ENCODE measurements at regions not wholly inside any gene's neighbourhood (a gene's known extent, or its start where the extent isn't known, plus 50 kb on each side); places are given as distances from the start of the nearest gene placed in this dataset.
A peak's percentile ranks its signal among the peaks of the same experiment; 100 is the strongest.
"Not testable (repeated sequence)": the region's sequence is repeated elsewhere in the genome, so short reads cannot be mapped to it uniquely, and the experiment has no call there.

DNA sequence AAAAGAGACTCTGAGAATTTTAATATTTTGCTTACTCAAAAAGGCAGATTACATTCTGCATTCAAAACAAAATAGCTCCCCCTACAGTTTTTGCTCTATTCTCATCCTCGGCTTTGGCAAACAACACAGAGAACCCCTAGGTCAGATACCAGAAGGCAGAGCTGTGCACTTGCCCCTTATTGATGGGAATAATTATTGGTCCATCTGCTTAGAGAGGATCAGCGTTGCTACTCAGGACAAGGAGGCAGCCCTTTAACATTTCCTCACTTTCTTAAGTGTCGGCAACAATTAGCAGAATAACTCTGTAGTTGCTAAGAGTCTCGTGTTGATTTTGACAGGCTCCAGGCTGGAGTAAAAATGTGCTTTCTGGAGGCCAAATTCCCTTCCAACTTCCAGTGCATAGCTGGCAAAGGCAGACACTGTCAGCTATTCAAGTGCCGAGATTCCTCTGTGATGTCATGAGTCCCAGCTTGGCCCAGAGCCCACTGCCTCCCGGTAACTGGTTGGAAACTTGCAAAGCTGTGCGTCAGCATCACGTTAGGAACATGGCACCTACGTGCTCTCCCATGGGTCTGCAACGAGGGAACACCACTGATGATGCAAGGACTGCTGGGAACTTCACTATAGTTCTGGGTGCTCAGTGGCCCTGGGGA lies 482.7 kb upstream of the ADAMTS9 start:
- peak; percentile 8 to 20 for DNase-seq

DNA sequence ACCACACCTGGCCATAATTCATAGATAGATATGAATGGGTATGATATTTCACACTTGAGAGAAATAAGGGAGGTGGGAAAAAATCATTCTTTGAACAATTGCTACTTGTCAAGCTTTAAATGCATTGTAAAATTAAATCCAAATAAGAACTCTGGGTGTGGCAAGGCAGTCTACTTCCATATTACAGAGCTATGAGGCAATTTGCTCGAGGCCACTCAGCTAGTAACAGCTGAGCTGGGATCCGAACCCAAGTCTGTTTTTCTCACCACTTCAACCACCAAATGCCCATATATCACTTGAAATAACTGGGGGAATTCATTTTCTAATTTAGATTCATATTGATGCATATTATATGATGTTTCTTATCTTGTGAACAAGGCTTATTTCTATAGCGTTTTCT lies 482.2 kb upstream of the ADAMTS9 start:
- DNase-seq, result no peak

DNA sequence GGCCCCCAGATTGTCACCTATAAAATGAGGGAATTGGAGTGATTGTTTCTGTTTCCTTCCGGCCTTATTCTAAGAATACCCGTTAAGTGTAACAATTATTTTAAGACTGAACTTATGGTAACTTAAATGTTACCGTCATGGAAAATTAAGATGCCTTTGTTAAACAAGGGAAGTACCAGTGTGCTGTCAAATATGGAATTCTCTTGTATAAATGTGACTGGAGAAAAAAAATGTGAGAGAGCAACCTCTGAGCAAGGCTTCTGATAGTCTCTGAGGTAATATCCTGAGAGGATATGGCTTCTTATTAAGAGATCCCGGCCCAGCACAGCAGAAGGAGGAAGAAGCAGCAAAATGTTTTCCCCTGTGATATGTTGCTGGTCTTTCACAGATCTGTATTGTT lies 480.7 kb upstream of the ADAMTS9 start:
- no peak for DNase-seq

DNA sequence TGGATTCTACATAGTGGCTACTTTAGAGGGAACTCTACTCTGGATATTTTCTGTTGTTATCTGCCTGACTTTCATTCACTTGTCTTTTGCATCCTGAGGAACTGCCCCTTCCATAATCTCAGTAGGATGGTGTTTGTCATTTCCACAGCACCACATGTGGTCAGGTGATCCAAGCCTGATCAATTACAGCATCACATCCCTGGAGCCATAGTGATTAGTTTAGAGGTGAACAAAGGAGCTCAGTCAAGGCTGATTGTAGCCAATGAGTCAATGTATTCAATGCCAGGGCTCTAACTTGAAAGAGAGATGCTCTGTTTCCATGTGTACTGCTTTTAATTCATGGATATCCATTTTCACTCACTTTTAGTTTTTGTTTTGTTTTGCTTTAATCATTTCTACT lies 478.7 kb upstream of the ADAMTS9 start:
- DNase-seq, result no peak

DNA sequence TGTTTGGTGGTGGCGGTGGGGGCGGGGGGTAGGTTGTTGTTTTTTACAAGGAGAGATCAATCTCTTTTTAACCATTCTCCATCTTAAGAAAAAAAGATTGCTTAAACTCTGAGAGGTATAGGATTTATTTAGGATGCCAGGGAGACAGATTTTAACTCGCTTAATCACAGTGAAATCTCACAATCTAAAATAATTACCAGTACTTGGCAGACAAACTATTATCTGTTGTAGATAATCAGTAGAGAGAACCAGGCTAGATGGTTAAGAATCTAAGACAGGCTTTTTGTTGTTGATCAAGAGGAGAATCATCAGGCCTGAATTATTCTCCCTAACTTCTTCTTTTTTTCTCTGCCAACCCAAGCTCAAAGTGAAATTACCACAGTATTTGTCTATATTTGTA lies 470.2 kb upstream of the ADAMTS9 start:
- no peak for DNase-seq

DNA sequence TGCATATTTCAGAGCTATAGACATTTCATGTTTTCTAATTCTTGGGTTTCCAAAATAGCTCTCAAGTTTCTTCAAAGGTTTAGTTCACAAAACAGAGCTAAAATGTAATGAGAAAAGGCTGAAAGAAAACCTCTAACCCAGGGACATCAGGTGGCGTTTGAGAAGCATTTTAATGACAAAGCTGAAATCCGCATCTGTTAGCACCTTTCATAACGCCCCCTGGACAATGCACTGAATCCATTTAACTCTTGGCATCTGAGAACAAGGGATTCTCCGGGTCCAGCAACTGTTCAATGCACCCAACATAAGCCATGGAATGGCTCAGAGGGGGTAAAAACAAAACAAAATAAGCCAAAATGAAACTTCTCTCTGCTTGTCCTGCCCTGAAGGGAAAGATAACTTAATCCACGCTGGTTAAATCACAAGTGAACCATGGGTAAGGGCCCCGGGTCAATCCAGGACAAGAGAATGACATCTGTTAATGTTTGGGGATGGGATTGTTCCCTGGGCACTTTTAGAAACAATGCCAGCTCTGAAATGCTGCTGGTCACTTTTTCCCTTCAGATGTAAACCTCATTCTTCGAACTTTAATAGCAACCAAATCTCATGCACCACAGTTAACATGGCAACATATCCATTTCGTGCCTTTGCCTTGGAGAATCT lies 466.2 kb upstream of the ADAMTS9 start:
- no peak for DNase-seq

DNA sequence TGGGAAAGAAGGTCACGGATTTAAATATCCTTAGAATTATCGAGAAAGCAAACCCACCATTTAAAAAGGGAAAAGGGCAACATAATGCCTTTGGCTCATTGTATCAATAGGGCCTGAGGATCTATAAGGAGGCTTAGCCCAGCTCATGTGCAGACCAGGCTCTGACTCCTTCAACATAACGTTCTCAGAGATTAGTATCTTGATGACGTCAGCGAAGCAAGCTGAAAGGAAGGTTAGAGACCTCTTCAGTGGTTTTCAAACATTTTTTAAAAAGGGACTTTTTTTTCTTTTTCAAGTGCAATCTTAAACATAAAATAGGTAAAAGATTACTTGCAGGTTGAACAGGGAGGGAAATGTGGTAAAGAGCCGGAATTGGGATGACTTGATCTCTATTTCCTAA lies 463.9 kb upstream of the ADAMTS9 start:
- no peak for DNase-seq

DNA sequence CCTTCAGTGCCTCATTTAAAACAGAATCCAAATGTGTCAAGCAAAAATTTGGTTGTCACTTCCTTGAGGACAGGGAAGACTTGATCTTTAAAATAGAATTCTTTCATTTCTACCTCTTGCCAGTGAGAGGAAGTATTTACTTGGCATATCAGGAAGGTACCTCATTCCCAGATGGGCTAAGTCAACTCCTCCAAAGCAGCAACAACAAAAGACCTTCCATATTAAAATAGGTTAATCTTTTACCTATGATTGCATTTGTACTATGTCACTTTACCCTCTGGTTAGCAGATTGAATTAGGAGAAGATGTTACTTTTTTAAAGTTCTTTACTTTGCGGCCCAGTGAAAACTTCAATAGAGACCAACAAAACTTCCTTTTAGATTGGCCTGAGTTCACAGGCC lies 462.1 kb upstream of the ADAMTS9 start:
- no peak for DNase-seq

DNA sequence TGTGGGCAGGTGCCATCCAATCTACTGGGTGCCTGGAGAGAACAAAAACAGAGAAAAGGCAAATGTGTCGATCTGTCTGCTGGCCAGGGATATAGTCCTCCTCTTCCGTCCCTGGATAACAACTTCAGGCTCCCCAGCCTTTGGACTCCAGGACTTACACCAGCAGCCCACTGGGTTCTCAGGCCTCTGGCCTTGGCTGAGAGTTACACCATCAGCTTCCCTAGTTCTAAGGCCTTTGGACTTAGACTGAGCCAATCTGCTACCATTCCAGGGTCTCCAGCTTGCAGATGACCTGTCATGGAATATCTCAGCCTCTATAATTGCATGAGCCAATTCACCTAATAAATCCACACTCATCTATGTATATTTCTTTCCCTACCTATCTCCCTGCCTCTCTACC lies 460.9 kb upstream of the ADAMTS9 start:
- DNase-seq, result no peak

DNA sequence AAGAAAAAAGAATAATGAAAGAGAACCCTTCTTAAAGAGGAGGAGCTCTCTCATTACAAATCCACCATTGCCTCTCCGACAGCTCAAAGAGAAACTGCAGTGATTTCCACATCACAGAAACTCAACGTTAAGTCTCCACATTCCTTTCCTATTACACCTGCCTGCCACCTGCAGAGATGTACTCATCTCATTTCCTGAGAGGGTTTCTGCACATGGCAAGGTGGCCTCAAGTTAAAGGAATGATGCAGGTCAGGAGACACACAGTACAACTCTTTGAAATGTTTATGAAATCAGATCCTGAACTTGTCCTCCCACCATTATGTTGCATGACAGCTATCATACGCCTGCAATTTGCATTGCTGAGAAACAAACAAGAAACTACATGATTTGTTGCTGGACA lies 458.4 kb upstream of the ADAMTS9 start:
- DNase-seq, result no peak

DNA sequence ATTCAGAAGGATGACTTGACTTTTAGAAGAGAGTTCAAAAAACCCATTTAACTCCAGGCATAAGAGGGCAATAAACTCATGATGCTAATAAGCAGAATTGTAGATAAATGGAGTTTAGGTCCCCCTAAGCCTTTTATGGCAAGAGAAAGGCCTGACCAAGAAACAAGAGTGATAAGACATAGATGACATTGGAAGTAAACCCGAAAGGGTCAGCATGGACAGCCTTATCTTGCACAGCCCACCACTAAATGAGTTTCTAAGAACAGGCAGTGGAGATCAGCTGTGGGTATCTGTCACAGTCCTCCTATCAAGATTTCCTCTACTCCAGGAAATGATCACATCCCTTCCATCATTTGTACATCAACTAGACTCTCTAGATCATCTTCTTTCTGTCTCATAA lies 457.9 kb upstream of the ADAMTS9 start:
- no peak for DNase-seq

DNA sequence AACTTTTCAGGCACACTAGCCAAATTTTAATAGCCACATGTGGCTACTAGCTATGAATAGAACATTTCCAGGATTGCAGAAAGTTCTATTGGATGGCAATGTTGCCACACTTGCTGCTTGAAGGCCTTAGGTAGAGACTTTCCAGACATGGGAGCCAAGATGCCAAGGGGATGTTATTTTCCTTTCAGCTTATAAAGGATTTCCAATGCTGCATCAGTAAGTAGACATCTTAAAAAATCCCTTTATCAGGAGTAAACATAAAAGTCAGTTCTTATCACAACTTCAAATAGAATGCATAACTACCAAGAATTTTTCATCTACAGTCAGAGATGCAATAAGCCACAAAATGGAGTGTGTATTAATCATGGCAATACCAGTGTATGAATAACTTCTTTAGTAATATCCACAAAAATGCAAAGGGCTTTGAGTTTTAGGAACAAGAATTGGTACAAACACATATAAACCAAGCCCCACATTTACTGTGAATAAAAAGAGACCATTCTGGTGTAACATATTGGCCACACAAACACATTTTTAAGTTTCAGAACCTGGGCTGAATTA lies 457.1 kb upstream of the ADAMTS9 start:
- no peak for DNase-seq

DNA sequence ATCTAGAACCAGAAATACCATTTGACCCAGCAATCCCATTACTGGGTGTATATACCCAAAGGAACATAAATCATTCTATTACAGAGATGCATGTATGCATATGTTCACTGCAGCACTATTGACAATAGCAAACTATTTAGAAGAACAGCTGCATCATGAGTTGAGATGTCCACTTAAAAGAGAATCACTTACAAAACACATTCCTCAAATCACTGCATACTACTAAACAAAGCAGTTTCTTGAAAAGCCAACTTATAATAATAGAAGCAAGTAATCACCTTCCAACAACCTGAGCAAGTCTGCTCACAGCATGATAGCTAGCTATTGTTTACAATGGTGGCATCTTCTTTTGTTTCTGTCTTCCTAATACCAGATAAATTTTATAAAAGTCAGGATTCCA lies 454.7 kb upstream of the ADAMTS9 start:
- no peak for DNase-seq

DNA sequence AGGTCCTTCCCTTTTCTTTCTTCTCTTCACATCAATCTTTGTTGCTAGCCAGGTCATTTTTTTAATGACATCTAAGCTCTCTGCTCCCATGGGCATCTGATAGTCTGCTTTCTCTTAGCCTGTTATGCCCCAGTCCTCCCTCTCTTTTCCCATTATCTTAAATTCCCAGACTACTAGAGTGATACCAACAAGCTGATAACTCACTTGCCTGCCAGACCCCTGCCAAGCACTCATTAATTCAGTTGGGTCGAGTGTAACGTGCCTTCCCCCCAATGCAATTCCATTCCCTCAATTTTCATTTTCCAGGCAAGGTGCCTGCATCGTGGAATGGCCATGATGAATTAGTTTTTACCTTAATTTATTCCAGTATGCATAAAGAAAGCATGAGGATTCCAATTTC lies 450.8 kb upstream of the ADAMTS9 start:
- DNase-seq, result no peak

DNA sequence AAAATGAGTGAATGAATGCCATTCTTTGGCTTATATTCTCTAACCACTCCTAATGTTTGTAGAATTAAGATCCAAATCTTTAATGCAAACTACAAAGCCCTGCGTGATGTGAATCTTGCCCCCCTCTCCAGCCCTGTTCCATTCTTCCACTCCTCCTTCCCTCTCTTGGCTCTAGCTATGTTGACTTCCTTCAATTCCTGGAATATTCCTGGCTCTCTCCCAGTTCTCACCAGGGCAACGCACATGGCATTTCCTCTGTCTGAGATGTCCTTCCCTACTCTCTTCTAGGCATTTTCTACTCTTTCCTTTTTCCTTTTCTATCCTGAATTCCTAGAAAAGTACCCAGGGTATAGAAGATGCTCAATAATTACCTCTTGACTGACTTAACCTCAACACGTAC lies 446.0 kb upstream of the ADAMTS9 start:
- not testable (repeated sequence) for DNase-seq

DNA sequence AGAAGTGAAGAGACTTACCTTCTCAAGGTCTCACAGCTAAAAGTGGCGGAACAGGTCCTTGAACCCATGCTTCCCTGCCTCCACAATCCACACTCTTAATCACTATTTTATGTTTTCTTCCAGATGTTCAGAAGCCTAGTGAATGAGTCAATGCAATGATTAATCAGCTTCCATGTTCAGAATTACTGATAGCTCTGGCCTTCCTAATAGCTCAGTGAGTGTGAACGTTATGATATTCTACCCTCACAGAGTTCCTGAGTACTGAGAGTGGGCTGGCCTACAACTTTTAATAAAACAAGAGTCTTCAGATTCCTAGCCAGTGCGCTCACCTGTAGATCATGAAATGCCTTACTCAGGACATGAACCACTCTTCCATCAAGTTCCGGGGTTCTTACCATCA lies 443.0 kb upstream of the ADAMTS9 start:
- no peak for DNase-seq

DNA sequence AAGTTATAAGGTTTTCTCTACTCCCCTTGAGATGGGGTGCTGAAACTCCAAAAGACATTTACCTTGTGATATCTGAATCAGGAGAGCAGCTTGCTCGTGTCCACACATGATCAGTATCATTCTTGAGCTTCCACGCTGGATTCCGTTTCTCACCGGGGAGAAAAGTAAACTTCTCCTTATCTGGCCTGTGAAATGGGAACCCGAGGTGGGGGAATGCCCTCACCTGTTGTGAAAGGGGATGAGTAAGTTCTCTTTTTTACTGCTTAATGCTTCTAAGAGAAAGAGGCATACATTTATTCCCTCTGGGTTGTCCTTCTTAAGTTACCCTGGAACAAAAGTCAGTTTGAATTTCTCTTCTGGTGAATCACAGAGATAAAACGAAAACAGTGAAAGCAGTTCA lies 440.5 kb upstream of the ADAMTS9 start:
- DNase-seq, result no peak

DNA sequence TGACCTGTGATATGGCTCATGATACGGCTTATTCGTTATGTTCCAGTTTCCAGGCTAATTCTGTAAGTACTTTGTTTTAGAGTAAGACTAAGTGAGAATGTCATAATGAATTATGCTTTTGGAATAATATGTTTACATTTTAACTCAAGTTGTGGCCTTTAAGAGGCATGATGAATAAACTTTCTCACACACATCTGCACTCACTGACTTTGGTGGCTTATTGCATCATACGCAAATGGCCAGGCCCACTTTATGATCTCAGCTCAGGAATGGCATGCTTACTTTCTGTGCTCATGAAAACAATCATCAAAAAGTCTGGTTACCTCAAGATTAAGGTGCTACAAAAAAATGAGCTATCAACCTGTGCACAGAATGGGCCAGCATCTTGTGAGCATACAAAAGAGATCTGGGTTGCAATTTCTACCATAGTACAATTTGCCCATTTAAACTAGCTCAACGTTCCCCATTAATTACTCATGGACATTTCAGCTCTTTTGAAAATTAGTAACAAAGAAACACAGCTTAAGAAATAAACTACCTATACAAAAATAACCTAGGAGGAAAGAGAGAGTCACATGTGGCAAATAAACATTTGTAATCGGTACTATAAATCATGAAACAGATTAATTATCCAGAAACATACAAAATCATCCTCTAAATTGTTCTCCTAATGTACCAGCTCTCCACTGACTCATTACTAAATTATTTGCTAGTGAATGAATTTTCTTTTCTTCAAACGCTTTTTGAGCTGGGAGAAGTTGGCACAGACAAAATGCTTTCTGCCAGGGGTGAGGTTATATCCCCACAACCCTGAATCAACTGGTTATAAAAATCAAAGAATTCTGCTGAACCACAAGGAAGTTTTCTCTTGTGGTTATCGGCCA lies 439.0 kb upstream of the ADAMTS9 start:
- no peak for DNase-seq

DNA sequence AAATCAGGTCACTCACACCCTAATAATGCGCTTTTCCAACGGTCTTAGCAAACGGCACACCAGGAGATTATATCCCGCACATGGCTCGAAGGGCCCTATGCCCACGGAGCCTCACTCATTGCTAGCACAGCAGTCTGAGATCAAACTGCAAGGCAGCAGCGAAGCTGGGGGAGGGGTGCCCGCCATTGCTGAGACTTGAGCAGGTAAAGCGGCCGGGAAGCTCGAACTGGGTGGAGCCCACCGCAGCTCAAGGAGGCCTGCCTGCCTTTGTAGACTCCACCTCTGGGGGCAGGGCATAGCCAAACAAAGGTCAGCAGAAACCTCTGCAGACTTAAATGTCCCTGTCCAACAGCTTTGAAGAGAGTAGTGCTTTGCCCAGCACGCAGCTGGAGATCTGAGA lies 432.4 kb upstream of the ADAMTS9 start:
- not testable (repeated sequence) for DNase-seq

DNA sequence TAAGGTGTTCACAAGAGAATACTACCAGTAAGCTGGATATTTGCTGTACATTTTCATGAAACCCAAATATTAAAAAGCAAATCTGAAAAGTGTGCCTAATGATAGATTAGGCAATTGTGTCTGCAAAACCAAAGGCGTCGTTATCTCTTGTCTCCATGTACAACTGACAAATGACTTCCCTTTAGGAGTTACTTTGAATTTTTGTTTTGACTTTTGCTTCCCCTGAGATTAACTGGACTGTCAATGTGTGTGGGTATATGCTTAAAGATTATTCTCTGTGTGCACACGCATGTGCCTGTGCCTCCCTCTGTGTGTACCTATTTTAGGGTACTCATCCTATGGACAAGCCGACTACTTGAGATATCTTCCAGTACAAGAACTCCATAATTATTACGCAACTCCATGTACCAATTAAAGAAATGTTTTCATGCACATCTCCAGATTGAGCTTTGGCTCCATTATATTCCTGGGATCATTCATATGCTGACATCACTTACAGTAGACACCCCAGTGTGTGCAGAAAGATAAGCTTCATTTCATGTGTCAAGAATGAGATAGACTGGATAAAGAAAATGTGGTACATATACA lies 431.2 kb upstream of the ADAMTS9 start:
- no peak for DNase-seq

DNA sequence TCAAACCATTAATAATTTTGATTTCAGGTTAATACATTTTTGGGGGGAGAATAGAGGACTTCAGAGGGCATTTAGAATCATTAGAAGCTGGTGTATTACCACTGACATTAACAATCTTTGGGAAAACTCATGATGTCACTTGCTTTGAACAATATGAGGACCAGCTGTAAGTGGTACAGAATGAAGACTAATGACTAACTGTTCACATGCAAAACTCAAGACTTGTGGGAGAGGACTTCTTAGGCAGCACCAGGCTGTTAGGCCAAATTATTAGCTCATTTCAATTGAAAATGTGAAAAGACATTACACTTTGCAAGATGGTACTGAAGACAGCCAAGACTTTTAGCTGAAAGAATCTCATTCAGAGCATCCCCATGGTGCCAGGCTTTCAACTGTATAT lies 426.2 kb upstream of the ADAMTS9 start:
- DNase-seq, result no peak

DNA sequence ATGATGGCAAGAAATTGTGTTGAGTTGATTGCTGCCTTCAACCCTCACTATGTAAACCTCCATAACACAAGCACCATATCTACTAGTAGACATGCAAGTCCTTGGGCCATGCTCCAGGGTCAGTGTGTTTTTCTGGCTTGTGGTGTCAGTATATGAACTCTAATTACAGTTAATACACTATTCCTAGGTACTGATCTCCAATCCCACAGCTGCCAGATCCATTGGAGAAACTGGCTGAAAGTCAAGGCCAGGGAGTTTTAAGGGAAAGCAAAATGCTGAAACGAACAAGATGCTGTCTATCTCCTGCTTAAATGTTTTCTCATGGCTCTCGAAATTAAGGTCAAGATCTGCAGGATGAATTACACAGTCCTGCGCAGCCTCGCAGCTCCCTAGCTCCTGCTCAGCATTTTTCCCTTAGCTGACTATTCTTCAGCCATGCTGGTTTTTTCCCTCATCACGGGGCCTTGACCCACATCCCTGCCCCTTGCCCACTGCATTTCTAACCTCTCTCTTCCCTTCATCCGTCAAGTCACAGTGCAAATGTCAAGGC lies 425.0 kb upstream of the ADAMTS9 start:
- DNase-seq, result no peak

DNA sequence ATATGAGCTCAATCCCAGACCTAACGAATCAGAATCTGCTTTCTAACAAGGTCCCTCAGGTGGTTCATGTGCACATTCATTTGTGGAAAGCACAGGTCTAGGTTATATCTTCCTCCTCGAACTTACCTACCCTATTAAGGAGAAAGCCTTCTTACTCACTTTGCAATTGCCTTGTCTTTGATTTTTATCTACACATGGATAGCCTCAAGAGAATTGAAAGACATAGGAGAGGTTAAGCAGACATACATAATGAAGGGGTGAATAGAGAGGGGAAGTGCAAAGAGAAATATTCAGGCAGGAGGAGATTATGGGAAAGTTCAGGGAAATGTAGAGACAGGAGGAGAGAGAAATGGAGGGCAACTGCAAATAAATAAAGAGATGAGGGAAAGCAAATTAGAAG lies 422.9 kb upstream of the ADAMTS9 start:
- no peak for DNase-seq
